Suppressor macrophage treated with lipopolysaccharide for 1 hour (primary cell): ENCODE measurements at regions not wholly inside any gene's neighbourhood (a gene's known extent, or its start where the extent isn't known, plus 50 kb on each side); places are given as distances from the start of the nearest gene placed in this dataset.
A peak's percentile ranks its signal among the peaks of the same experiment; 100 is the strongest.

Source experiments
- DNase-seq, 3 donors: peaks; one replicate each; pipeline ENCODE4 v3.0.0-alpha.2; 2020 to 2022

- no peak for DNase-seq
Measured at GRCh38 chr3:31357451-31357850, 175.3 kb upstream of the STT3B start.

DNA sequence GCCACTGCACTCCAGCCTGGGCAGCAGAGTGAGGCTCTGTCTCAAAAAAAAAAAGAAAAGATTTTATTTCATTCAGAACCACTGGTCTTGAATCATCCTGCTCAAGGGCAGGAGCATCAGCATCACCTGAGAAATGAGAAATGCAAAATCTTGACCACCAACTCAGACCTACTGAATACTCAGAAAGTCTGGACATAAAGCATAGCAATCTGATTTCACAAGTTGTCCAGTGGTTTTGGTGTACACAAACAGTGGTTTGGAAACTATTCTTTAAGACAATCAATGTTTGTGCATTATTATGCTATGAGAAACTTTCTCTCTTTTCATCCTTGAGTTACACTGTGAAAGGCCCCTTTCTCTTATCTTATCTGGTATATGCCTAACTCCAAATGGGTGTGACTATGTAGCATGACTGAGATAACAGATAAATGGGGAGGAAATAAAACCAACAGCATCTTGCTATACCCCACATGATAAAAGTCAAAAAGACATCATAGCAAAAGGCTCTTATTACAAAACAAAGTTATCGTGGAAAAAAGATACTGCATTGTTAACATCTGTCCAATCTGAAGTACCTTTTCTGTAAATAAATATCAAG lies 174.2 kb upstream of the STT3B start:
- no peak for DNase-seq

DNA sequence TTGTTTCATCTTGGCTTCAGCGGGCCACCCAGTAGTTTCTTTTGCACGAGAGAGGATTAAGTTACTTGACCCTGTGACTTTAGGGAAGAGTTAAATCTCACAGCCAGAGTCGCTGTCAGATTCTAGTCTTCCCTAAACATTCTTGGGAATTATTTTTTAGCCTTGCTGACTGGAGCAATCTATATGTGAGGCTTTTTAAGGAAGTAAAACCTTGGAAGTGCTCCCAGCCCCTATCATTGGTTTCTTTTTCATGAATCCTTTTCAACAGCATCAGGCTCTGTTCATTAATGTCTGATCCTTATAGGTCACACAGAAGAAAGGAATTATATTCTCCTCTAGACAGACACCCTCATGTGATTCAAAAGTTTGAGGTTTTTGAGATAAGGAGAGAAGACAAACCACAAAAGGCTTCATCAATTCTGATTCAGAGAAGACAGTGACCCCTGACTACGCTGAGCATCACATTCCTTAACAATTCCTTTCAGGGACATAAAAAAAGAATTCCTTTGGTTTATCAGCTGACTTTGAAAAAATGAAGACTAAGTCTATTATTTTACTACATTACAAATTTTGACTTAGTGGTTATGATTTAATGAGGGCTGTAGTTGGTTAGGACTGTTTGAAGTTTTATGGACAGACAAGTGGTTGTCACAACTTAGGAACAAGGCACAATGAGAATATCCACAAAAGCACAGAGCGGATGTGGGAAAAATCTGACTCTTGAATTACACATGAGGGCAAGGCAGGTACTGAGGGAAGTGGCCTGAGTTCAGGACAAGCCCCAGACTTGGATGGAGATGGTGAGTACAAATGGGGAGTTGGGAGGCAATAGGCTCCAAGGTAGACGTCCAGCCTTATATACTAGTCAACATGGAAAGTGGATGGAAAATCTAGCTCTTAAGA lies 171.1 kb upstream of the STT3B start:
- peak in 1 of 3 donors; percentile 6 for DNase-seq

- no peak for DNase-seq
Measured at GRCh38 chr3:31364188-31364587, 168.5 kb upstream of the STT3B start.

GRCh38 chr3:31364711-31365110 lies 168.0 kb upstream of the STT3B start:
- no peak for DNase-seq

DNA sequence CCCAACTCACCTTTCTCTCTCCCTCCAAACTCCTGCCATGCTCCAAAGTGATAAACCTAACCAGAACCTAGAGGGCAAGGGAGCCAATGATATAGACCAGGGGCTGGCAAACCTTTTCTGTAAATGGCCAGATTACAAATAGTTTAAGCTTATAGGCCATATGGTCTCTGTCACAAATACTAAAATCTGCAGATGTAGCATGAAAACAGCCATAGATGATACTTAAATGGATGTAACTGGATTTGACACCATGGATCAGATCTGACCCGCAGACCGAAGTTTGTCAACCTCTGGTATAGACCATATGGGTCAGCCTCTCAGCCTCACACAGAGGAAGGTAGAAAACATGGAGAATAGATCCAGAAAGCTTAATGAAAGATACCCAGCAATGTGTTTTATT lies 165.2 kb upstream of the STT3B start:
- no peak for DNase-seq

- DNase-seq = no peak
Measured at GRCh38 chr3:31369637-31370379, 162.9 kb upstream of the STT3B start.

DNA sequence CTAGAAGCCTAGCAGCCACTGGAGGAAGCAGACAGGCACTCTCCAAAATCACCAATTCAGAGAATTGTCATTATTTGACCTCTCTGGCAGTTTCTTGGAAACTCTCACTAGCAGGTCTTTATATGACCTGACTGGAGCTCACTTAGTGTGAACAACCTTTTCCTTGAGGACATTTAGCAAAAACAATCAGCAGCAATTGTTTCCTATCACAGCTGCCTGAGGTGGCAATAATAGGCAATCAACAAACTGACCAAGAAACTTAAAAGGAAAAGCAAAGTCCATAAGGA lies 162.4 kb upstream of the STT3B start:
- DNase-seq = no peak

- DNase-seq = no peak
Measured at GRCh38 chr3:31370681-31371080, 162.0 kb upstream of the STT3B start.

DNA sequence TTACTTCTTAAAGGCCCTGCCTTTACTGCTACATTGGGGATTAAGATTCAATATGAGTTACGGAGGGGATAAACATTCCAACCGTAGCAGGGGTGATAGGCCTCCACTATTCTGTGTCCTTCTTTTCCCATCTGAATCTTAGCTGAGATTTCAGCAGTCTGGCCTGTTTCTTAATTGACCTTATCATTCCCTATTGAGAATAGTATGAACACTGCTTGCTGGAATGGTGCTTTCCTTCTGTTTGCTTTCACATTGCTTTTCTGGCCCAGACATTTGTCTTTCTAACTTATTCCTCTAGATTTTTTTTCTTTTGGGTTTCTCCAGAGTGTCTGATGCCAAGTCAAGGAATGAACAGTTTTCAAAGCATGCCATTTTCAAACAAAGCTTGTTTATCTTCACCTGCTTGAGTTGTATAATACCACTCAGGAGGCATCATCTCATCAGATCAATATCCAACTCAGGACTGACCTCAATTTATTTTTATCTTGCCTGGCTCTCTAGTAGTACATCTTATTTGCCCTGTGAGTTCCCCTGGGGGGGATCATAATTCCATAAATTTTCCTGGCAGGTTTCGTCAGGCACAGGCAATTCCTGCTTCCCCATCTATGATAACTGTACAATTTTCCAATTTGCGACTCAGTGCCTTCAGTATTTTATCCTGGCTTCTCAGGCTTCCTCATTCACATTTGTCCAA lies 161.1 kb upstream of the STT3B start:
- DNase-seq = no peak

- DNase-seq = no peak
Measured at GRCh38 chr3:31373681-31374080, 159.0 kb upstream of the STT3B start.

GRCh38 chr3:31377045-31377642 lies 155.6 kb upstream of the STT3B start:
- DNase-seq = no peak

- DNase-seq = no peak
Measured at GRCh38 chr3:31378231-31378630, 154.5 kb upstream of the STT3B start.

GRCh38 chr3:31379598-31379997 lies 153.1 kb upstream of the STT3B start:
- no peak for DNase-seq

- DNase-seq = peak in 1 of 3 donors; percentile 29
Measured at GRCh38 chr3:31382856-31383255, 149.9 kb upstream of the STT3B start.

DNA sequence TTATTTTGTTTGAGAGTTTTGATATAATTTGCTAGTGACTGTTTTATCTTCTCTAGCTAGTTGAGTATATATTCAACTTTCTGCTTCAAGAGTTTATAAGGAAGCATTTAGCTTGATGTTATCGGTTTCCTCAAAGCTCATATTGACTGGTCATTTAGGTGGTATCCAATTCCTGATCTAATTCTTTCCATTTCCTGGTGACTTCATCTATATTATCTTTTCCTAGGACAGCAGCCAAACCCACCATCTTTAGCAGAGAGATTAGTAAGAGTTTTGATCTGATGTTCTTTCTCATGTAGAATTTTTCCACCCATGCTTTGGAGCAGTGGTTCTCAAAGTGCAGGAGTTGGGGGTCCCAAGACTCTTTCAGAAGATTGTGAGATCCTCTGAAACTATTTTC lies 148.6 kb upstream of the STT3B start:
- no peak for DNase-seq

DNA sequence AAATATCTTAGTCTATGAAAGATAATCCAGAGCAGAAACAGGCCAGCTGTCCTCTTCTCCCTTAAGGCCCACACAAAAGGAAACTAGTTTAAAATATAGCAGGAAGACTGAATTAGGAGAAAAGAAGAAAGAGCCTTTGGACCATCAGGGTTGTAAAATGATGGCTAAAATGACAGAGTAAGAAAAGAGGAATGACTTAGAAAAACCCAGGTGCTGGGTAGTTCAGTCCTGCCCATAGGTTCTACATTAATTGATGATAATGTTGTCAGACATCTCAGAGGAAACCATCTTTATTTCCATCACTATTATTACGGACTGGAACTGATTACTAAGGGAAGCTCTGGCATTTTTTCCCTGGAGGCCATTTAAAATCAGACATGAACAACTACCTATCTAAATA lies 142.8 kb upstream of the STT3B start:
- DNase-seq = no peak

DNA sequence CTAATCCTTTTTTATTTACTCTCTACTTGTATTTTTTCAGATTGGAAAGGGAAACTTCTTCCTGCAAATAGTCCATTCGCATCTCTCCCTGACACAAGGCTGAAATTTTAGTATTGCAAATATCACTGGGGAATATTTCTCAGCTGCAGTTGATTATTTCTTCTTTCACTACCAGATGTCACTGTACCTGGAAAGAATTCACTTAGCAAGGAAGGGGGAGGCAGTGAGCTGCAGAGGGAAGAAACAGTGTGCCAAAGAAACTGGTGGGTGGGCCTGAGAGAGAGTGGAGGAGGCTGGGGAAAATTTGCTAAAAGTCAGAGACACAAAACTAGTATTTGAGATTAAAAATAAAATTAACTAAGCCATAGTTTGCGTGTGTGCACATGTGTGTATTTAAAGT lies 142.3 kb upstream of the STT3B start:
- no peak for DNase-seq

GRCh38 chr3:31391150-31391549 lies 141.6 kb upstream of the STT3B start:
- DNase-seq = no peak

DNA sequence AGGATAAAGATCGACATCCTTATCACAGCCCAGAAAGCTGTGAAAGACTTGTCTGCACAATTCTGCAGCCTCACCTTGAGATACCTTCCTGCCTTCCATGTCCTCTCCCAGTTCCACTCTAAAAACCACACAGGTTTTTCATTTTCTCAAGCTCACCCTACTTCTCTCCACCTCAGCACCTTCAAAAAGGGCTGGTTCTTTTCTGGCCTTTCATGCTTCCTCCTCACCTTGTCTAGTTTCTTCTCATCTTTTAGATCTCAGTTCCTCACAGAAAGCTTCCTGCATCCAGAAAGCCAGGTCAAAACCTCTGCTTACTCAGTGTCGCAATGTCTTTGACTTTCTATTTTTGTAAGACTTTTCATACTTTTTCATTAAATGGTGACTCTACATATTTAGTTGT lies 140.2 kb upstream of the STT3B start:
- DNase-seq = no peak

GRCh38 chr3:31399271-31399670 lies 133.5 kb upstream of the STT3B start:
- DNase-seq = no peak

GRCh38 chr3:31402117-31402516 lies 130.6 kb upstream of the STT3B start:
- DNase-seq = peak in 1 of 3 donors; percentile 4

GRCh38 chr3:31403197-31403596 lies 129.5 kb upstream of the STT3B start:
- no peak for DNase-seq
